HEK293 (cell line): ENCODE measurements at regions not wholly inside any gene's neighbourhood (a gene's known extent, or its start where the extent isn't known, plus 50 kb on each side); places are given as distances from the start of the nearest gene placed in this dataset.

Source experiments
- CTCF ChIP-seq: fragments of 450-650 bp; formaldehyde crosslinking; IDR thresholded peaks from 2 replicates; pipeline ENCODE4 v1.5.1; 2016; ENCODE audit warnings: missing biosample characterization, missing genetic modification characterization
- EGR2 ChIP-seq: fragments of 450-650 bp; formaldehyde crosslinking; IDR thresholded peaks from 2 replicates; pipeline ENCODE4 v1.5.1; 2016; ENCODE audit warnings: low read depth, missing biosample characterization, missing genetic modification characterization
- TCF7L2 ChIP-seq: IDR thresholded peaks from 2 replicates; pipeline ENCODE4 v1.6.1; 2011; ENCODE audit warnings: low read depth, mild to moderate bottlenecking, inconsistent platforms, low read length, moderate library complexity, borderline replicate concordance
- ZNF175 ChIP-seq: fragments of 450-650 bp; formaldehyde crosslinking; IDR thresholded peaks from 2 replicates; pipeline ENCODE4 v1.5.1; 2016; ENCODE audit warnings: missing biosample characterization, missing genetic modification characterization
- ZNF558 ChIP-seq: fragments of 450-650 bp; formaldehyde crosslinking; IDR thresholded peaks from 2 replicates; pipeline ENCODE4 v1.5.1; 2016; ENCODE audit warnings: missing biosample characterization, missing genetic modification characterization
- ZNF580 ChIP-seq: fragments of 450-650 bp; formaldehyde crosslinking; IDR thresholded peaks from 2 replicates; pipeline ENCODE4 v1.5.1; 2016; ENCODE audit warnings: missing biosample characterization, missing genetic modification characterization
- ZNF629 ChIP-seq: fragments of 450-650 bp; formaldehyde crosslinking; IDR thresholded peaks from 2 replicates; pipeline ENCODE4 v1.5.1; 2017; ENCODE audit warnings: missing biosample characterization, missing genetic modification characterization
- ZNF639 ChIP-seq: fragments of 450-650 bp; formaldehyde crosslinking; IDR thresholded peaks from 2 replicates; pipeline ENCODE4 v1.5.1; 2016; ENCODE audit warnings: missing biosample characterization, missing genetic modification characterization
- ZNF645 ChIP-seq: fragments of 450-650 bp; formaldehyde crosslinking; IDR thresholded peaks from 2 replicates; pipeline ENCODE4; 2016; ENCODE audit warnings: missing biosample characterization, missing genetic modification characterization
- ZNF654 ChIP-seq: fragments of 450-650 bp; formaldehyde crosslinking; IDR thresholded peaks from 2 replicates; pipeline ENCODE4 v1.5.1; 2016; ENCODE audit warnings: low read depth, missing biosample characterization, missing genetic modification characterization
- ZNF664 ChIP-seq: fragments of 450-650 bp; formaldehyde crosslinking; IDR thresholded peaks from 2 replicates; pipeline ENCODE4 v1.5.1; 2016; ENCODE audit warnings: missing biosample characterization, missing genetic modification characterization
- ZNF76 ChIP-seq: fragments of 450-650 bp; formaldehyde crosslinking; IDR thresholded peaks from 2 replicates; pipeline ENCODE4; 2016; ENCODE audit warnings: low read depth, missing biosample characterization, missing genetic modification characterization, borderline replicate concordance
- ZNF776 ChIP-seq: fragments of 450-650 bp; formaldehyde crosslinking; IDR thresholded peaks from 2 replicates; pipeline ENCODE4 v1.5.0; 2017; ENCODE audit warnings: missing biosample characterization, missing genetic modification characterization, borderline replicate concordance
- TF ChIP-seq, protein P1 (sequence below): fragments of 450-650 bp; formaldehyde crosslinking; IDR thresholded peaks from 2 replicates; pipeline ENCODE4 v1.5.1; 2016; ENCODE audit warnings: missing biosample characterization, missing genetic modification characterization, borderline replicate concordance

DNA sequence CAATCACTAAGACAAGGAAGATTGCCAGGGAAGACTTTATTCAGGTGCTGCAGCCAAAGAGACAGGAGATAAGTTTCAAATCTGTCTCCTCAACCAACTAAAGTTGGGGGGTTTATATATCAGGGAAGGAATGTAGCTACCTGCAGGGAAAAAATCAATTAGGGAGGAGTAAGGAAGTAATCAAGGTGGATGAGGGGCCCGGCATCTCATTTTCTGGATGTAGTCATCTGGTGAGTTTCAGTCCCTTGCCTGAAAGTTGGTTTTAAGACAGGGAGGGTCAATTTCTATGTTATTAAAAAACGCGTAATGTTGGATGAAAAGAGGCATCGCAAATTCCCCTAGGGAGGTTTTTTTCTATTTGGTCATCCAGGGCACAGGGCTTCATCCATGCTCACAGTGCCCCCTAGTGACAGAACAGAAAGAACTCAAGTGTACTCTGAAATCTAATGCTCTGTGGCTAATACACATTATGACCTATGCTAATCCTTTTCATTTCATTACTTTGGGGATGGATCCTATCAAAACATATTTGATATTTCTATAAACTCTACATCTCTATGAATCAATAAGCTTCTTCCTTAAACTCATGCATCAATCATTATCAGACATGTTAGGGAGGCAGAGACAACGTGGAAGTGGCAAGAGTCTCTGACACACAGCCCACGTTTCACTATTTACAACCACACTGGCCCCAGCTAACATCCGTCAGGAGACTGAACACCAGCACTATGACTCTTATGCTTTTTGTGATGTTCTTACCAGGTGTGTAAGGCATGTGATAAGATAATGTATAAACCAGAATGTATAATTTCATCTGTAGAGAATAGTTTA lies 1577.0 kb upstream of the TENM3 start:
- TF ChIP-seq CTCF (tag by site-specific recombination) (no peak), ZNF776 (tag by site-specific recombination) (no peak), ZNF558 (no peak), ZNF664 (peak; percentile 66; the same call in 1 of the 2 replicates), TCF7L2 (no peak), ZNF629 (tag by site-specific recombination) (no peak), EGR2 (tag by site-specific recombination) (no peak), ZNF639 (tag by site-specific recombination) (no peak), ZNF654 (tag by site-specific recombination) (peak; percentile 87), ZNF76 (tag by site-specific recombination) (no peak), ZNF580 (tag by site-specific recombination) (no peak), ZNF175 (no peak), ZNF645 (tag by site-specific recombination) (no peak)
- TF ChIP-seq, protein P1, sequence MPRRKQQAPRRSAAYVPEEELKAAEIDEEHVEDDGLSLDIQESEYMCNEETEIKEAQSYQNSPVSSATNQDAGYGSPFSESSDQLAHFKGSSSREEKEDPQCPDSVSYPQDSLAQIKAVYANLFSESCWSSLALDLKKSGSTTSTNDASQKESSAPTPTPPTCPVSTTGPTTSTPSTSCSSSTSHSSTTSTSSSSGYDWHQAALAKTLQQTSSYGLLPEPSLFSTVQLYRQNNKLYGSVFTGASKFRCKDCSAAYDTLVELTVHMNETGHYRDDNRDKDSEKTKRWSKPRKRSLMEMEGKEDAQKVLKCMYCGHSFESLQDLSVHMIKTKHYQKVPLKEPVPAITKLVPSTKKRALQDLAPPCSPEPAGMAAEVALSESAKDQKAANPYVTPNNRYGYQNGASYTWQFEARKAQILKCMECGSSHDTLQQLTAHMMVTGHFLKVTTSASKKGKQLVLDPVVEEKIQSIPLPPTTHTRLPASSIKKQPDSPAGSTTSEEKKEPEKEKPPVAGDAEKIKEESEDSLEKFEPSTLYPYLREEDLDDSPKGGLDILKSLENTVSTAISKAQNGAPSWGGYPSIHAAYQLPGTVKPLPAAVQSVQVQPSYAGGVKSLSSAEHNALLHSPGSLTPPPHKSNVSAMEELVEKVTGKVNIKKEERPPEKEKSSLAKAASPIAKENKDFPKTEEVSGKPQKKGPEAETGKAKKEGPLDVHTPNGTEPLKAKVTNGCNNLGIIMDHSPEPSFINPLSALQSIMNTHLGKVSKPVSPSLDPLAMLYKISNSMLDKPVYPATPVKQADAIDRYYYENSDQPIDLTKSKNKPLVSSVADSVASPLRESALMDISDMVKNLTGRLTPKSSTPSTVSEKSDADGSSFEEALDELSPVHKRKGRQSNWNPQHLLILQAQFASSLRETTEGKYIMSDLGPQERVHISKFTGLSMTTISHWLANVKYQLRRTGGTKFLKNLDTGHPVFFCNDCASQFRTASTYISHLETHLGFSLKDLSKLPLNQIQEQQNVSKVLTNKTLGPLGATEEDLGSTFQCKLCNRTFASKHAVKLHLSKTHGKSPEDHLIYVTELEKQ (tag by site-specific recombination): no peak
